SU-DHL-6 (cell line): ENCODE measurements at regions not wholly inside any gene's neighbourhood (a gene's known extent, or its start where the extent isn't known, plus 50 kb on each side); places are given as distances from the start of the nearest gene placed in this dataset.

Experiments
- CTCF ChIP-seq: fragments of 200-600 bp; sonication (generic); IDR thresholded peaks from one replicate; pipeline ENCODE4 v1.5.1; 2017; ENCODE audit warnings: antibody characterized with exemption, mild to moderate bottlenecking, low read length, moderate library complexity; ENCODE audit not compliant: insufficient read depth, poor library complexity, severe bottlenecking
- EZH2phosphoT487 ChIP-seq: fragments of 200-600 bp; sonication (generic), shearing (Covaris generic); conservative IDR thresholded peaks from 2 replicates; pipeline ENCODE4 v1.6.1; 2018; ENCODE audit warnings: mild to moderate bottlenecking, antibody characterized with exemption, low read length, moderate library complexity, mixed read lengths

- no peak for TF ChIP-seq CTCF
- TF ChIP-seq EZH2phosphoT487, result no peak
Measured at GRCh38 chr2:186423481-186423880, 62.6 kb upstream of the ZC3H15 start.
